A673 (cell line): ENCODE measurements at regions not wholly inside any gene's neighbourhood (a gene's known extent, or its start where the extent isn't known, plus 50 kb on each side); places are given as distances from the start of the nearest gene placed in this dataset.

ENCODE experiments used
- EZH2 ChIP-seq: fragments of 200-600 bp; sonication (generic); IDR thresholded peaks from 2 replicates; pipeline ENCODE4 v1.6.1; 2017; ENCODE audit warnings: borderline replicate concordance, low read depth, mild to moderate bottlenecking, mixed read lengths, antibody characterized with exemption, low read length; ENCODE audit not compliant: poor library complexity, severe bottlenecking
- TF ChIP-seq, protein P1 (sequence below): fragments of 300-800, 200-600 bp; sonication (generic); conservative IDR thresholded peaks from 2 replicates; pipeline ENCODE4 v1.5.1; 2017; ENCODE audit warnings: low read depth, mild to moderate bottlenecking, antibody characterized with exemption, low read length, moderate library complexity, mixed read lengths

DNA sequence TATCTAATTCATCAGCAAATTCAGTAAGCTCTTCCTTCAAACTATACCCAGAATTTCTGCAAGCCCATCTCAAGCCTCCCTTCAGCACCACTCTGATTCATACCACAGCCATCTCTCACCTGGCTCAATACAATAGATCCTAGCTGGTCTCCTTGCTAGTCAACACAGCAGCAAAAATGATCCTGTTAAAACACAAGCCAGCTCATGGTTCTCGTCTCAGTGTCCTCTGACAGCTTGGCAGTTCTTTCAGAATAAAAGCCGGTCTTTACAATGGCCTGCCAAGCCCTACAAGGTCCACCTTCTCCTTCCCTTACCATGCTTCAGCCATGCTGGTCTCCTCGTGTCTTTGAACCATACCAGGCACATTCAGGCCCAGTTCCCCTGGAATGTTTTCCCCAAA, 296.9 kb upstream of the RND3 start:
- TF ChIP-seq, protein P1, sequence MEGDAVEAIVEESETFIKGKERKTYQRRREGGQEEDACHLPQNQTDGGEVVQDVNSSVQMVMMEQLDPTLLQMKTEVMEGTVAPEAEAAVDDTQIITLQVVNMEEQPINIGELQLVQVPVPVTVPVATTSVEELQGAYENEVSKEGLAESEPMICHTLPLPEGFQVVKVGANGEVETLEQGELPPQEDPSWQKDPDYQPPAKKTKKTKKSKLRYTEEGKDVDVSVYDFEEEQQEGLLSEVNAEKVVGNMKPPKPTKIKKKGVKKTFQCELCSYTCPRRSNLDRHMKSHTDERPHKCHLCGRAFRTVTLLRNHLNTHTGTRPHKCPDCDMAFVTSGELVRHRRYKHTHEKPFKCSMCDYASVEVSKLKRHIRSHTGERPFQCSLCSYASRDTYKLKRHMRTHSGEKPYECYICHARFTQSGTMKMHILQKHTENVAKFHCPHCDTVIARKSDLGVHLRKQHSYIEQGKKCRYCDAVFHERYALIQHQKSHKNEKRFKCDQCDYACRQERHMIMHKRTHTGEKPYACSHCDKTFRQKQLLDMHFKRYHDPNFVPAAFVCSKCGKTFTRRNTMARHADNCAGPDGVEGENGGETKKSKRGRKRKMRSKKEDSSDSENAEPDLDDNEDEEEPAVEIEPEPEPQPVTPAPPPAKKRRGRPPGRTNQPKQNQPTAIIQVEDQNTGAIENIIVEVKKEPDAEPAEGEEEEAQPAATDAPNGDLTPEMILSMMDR: no peak
- TF ChIP-seq EZH2: no peak
